HCEC 1CT (cell line): ENCODE measurements at regions not wholly inside any gene's neighbourhood (a gene's known extent, or its start where the extent isn't known, plus 50 kb on each side); places are given as distances from the start of the nearest gene placed in this dataset.

Experiments used
- DNase-seq: peaks from one replicate; pipeline ENCODE4 v3.0.0-alpha.2; 2017

DNA sequence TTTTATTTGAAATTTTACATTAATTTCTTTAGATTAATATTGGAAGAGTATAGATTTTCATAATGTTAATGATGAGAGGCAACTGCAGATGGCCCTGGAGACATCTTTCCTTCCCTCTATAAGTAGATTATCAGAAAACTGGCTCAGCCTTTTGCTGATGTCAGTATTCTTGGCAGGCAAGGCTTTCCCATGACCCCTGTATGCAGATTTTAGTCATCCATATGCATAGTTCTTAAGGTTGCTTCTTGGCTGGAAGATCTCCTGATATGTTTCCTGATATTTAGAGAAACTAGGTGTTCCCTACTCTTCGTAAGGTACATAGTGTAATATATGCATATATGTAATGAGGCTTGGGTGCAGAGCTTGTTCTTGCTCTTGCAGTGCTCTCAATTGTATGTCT is 911.4 kb downstream of the EPHA3 start:
- no peak for DNase-seq

DNA sequence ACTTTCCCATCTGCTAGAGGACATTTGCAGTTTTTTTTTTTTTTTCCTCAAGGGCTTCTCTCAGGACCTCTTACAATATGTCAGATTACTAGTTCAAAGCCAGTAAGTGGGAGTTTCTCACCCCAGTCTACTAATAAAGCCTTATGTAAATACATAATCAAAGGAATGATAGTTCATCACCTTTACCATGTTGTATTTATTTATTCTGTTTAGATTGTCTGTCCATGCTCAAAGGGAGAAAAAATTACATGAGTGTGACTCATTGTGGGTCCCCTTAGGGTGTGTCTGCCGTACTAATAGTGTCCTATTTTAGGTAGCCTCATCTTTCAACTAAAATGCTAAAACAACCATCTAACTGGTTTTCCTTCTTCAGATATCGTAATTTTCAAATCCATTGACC is 917.6 kb downstream of the EPHA3 start:
- peak; percentile 25 for DNase-seq

DNA sequence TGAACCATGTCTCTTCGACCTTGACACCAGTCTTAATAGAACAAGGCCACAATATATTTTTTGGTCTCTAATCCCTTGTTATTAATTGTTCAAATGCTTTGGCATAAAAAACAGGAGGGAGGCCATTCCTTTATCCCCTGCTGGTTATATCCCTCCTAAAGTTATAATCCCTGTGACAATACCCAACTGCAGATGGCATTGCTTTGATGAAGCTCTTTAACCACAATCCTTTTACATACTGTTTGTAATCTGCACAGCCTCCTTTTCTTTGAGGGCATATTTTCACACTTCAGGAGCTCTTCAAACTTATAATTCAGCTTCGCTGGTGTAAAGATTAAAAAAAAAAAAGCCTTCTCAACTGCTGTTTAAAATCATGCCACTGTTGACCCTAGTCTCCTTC is 919.0 kb downstream of the EPHA3 start:
- DNase-seq = no peak

DNA sequence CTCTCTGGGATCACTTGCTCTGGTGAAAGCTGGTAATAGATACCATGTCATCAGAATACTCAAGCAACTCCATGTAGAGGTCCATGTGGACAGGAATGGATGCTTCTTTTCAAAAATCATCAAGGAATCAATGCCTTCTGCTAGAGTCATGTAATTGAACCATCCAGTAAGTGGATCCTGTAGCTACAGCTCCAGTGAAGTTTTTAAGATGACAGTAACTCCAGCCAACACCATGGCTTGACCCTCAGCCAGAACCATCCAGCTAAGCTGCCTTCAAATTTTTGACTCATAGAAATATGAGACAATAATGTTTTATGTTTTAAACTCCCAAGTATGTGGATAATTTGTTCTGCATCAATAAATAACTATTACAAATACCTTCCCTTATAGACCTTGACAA is 923.7 kb downstream of the EPHA3 start:
- DNase-seq = peak; percentile 28

DNA sequence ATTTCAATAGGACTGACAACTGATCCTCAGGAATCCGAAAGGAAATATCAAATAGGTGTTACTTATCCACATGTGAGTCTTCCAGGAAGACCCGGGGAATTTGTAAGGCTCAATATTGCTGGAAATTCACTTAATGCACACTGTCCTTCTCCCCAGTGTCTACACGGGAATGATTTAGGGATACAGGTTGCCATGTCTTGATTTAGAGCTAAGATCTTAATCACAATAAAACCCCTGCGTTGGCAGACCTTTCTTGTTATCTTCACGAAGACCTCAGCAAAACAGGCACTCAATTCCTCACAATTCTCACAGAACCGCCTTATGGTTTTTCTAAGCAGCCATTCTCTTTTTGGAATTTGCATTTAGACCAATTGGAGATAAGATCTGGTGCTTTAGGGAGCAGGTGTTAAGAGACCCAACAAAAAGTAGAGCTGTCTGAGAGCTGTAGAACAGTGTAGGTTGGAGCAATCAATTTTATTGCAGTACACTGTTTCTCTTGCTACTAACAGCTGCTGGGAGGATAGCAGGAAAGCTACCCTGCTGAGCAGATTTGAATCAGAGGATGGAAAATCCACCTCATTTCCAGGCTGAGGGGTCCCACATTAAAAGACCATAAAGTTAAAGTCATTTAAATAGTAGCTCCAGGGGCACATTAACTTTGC is 925.7 kb downstream of the EPHA3 start:
- DNase-seq = no peak

DNA sequence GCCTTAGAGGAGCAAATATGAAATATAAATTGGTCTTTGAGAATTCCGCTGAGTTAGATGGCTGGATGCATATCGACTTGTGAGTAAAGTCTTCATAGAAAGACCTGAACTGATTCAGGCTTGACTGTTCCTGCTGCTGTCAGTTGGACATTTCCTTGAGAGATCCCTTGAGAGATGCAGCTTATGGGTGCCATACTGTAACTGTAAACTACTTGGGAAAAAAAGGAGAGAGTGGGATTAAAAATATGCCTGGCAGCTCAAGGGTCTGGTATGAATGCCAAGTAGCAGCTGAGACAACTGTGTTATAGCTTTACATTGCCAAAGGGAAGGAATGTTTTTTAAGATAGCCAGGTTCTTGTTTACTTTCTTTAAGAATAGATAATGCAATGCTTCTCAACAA is 926.6 kb downstream of the EPHA3 start:
- DNase-seq = no peak

DNA sequence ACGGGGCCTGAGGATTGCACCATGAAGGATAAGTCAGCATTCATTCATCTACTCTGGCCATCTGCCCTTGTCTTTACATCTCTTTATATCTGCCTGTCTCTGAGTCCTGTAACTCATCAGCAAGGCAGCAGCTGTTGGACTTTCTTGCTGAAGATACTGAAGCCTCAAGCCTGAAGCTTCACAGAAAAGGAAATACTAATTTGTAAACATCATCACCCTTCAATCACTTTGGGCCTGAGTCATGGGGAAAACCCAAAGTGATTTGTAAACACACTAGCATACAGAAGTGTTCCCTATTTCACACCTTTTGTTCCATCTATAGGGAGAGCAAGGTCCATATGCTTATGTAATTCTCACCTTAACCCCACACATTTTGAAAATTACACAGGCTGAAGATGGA is 928.2 kb downstream of the EPHA3 start:
- DNase-seq = peak; percentile 44

DNA sequence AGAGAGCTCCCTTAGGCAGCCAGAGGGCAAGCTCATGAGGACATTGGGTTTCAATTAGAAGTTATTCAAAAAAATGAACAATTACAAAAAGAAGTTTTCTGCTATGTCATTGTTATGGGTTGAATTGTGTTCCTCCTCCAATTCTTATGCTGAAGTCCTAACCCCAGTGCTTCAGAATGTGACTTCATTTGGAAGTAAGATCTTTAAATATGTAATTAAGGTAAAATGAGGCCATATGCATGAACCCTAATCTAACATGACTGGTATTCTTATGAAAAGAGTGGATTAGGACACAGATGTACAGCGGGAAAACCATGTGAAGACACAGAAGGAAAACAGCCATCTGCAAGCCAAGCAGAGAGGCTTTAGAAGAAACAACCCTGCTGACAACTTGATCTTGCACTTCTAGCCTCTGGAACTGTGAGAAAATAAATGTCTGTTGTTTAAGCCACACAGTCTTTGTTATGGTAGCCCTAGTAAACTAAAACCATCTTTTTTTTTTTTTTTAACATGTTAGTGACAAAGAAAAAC is 929.6 kb downstream of the EPHA3 start:
- no peak for DNase-seq

DNA sequence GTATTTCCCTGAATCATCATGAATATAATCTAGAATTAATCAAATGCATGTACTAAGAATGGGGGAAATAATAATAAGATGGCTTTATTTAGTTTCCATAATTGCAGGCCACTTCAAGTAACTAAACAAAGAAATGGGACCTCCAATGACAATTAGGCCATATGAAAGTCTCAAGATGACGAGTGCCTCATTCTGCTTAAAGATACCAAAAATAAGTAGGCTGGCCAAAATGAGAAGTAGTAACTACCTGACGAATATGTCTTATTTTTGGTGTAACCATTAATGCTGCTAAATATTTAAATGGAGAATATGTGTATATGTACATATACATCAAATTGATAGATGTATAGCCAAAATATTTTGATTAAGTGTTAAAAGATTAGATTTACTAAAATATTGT is 932.6 kb downstream of the EPHA3 start:
- no peak for DNase-seq

DNA sequence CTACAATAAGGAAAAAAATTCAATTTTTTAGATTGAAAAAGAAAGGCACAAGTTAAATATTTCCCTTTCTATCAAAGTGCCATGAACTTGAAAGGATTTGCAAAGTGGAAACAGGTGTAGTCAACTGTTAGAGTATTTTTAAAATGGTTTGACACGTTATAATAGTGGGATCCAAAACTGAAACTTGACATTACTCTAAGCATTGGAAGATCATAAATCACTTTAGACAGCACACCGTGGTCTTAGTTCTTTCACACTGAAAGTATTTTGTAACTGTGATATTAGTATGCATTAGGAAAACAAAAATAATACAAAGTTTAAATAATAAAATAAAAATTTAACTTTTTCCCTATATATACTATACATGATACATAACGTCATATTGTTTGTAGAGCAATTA is 933.1 kb downstream of the EPHA3 start:
- DNase-seq = no peak

DNA sequence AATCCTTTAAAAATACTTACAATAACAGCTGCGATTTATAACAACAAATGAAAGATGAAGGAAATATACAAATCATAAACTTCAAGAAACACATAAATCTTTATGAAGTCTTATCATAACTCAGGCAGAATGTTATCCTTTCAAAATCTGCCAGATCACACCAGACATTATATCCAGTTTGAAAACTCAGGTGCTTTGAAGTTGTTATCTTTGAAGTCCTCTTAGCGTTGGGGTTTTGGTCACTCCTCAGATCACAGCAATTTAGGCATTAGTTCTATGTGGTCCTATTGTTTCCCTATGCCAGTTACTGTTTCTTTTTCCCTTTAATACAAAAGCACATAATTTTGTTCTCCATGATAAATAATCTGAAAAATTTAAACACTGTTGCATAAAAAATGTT is 934.6 kb downstream of the EPHA3 start:
- DNase-seq = no peak

DNA sequence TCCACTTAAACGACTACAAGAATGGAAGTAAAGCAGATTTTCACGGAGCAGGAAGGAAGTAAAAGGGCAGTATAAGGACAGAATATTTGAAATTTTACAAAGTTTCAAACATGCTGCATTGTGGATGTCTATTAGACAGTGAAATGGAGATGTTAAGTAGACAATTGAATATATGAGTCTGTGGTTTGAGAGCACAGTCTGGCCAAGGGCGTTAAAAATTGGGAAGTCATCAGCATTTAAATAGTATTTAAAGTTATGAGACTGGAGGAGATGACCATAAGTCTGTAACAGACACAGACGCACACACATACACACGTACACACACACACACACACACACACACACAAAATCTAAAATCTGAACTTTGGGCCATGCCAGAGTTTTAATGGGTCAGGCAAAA is 935.9 kb downstream of the EPHA3 start:
- DNase-seq = no peak

DNA sequence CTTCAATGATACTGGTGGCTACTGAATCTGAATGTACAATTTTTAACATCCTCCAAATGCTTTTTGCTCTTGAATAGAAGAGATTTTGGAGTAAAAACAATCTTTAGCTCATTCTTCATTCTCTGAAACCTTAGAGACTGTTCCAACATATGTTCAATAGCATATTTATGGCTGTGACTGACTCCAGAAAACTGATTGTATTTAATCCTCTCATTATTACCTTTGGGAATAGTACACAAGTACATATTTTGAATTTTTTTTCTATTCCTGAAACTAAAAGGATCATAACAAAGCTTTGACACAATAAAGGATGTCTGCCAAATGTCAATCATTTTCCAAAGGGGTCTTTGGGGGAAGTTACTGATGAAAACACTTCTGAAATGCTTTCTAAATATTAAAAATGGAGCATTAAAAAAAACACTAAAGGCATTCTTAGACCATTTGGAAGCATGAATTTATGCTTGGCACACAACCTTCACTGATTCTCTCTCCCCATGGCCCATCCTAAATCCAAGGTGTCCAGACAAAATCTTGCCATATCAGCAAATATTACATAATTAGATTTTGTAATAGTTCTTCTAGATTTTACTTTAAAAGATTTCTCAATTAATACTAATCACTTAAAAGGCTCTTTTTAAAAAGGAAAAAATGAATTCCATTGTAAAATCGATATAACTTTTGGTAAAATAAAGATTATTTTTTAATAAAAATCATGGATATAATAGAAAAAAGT is 936.8 kb downstream of the EPHA3 start:
- DNase-seq = no peak

DNA sequence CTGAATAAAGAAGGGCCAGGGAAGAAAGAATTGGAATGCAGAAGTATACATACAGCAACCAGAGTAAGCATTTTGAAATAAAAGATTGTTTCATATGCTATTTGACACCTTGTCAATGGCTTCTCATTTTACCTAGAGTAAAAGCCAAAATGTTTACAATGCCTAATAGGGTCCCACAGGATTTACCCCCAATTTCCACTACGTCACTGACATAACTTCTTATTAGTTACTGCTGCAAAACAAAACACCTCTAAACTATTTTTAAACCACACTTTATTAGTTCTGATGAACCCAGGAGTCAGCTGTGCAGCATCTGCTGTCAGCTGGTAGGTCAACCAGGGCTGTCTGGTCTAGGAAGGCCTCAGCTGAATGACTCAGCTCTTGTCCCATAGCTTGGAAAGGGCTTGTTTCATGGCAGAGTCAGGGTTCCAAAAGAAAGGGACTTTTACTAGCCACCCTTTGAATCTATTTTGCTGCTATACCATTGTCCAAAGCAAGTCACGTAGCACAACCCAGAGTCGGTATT is 945.1 kb downstream of the EPHA3 start:
- peak; percentile 52 for DNase-seq

DNA sequence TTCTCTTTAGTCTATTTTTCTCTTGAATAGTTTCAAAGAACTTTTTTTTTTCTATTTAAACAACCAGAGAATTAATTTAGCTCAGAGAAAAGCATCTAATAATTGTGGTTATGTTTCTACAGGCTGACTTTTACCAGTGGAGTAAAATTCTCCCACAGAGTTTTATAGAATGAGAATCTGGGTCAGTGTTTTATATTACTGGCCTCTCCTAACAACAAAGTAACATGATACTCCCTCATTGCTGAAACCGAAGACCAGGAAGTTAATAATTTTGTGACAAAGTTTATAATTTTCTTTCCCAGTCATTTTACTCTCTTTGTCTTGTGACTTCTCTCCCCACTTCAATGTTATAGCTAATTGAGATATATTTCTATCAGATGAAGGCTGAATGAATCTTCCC is 946.9 kb downstream of the EPHA3 start:
- no peak for DNase-seq

DNA sequence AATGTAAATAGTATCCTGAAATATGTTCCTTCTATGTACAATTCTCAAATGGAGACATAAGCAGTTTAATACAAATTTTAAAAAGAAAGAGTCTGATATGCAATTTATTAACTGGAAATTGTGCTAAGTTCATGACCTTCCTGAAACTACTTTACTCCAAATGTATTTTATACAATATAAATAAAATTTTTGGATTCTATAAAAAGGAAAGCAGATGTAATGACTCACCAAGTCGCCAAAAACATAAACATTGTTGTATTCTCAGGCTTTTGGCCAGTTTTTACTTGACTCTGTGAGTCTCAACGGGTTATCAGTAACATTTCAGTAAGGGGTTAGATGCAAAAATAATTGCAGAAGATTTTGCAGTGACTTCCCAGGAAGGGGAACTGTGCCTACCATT is 948.2 kb downstream of the EPHA3 start:
- peak; percentile 40 for DNase-seq

DNA sequence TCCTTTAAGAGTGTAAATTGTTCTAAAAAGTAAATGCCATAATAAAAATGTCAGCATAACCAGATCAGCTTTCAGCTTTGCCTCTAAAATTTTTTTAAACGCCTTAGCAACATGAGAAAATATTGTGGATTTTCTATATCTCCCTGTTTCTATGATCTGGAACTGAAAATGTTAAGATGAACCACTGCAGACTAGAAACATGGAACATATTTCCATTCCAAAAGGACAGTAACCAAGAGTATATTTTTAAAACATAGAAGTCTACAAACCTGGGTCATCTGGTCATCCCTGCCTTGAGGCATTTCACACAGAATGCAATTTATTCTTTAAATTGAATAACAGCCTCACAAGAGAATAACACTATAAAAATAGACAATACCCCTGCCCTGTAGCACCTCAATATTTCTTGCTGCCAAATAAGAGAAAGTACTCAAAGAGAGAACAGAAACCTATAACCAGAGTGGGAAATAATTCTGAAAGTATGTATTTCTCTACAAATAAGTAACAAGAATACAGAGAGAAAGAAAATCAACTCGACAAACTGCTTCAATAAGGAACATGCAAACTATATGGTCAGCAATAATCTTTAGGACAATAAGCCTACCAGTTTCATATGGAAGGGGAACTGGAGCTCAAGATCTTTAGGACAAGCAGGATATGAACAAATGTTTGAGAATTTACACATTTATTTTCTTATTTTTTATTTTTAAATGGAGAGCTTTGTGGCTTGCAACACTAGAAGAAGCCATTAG is 949.0 kb downstream of the EPHA3 start:
- DNase-seq = no peak

DNA sequence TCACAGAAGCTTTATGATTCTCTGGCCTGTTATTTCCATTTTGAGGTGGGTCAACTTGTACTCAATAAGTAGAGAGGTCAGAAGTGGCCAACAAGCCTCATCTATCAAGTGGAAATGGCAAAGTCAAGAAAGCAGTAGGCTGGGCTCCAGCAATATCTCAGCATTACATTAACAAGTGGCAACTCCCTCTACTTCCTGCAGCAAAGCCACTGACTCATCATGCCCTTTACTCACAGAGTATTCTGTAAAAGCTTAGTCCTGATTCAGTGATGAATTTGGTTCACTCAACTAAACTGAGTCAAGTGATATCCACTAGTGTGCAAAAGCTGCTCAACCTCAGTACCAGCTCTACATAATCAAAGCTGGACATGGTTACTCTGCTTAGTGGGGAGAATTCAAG is 954.6 kb downstream of the EPHA3 start:
- peak; percentile 79 for DNase-seq

DNA sequence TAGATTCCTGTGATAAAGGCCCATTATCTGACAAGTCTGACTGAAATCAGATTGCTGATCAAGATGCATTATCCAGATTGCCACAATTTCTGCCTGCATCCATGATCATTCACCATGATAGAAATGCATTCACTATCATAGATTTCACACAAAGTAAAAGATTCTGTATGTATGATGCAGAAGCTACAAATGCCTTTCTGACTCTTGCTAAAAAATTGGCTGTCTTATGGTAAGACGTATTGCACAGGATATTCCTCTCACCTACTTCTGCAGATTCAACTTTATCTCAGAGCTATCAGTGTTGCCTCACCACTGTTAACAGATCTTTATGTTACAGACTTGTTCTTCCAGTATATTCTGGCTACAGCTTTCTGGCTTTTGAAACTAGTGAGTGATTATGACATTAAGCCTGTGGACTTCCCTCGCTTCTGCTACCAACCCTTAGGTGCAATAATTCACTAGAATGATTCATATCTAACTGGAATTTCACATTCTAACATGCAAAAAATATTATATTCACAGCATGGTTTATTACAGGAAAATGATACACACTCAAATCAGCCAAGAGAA is 955.3 kb downstream of the EPHA3 start:
- DNase-seq = peak; percentile 10

DNA sequence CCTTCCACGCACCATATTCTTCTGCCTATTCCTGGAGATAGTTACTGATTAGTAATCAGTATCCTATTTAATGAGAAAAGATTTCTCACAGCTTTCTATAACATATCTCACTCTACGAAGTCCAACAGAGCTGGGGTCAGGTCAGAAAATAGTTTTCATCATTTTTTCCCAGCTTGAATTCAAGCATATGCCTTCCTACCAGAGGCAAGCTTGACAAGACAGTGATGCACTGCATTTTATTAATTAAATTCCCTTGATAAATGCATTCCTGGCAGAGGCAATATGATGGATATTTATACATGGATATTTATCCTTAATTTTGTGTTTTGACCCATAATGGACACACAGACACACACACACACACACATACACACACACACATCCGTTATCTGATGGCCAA is 961.4 kb downstream of the EPHA3 start:
- no peak for DNase-seq

DNA sequence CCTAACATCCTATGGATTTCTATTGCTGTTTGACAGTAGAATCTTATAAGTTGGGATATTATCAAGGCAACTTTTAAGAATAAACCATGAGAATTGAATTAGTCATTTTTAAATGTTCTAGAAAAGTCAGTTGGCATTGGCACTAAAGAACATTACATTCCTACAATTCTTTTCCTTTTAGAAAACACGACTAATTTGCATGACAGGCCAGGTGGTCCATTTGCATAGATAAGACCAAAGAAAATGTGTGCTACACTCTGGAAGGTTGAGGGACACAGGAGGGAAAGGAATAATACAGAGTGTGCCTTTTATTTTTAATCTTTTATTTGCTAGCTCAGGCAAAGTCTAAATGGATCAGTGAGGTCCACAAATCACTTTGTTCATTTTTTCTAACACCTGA is 962.3 kb downstream of the EPHA3 start:
- DNase-seq = peak; percentile 11

DNA sequence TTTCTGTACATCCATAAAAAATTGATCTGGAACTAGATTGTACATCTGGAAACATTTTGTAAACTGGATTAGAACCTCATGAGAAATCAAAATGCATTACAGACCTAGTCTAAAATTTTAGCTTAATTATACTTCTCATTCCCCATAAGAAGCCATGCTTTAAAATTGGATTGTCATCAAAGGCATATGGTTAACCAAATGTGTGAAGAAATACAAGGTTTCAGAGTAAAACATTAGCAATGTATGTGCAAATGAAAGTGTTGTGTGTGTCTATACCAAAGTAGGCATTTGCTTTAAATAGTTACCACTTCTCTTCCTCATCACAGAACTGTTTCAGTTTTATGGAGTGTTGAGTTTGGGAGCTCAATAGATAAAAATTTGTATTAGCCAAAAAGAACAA is 968.7 kb downstream of the EPHA3 start:
- no peak for DNase-seq

DNA sequence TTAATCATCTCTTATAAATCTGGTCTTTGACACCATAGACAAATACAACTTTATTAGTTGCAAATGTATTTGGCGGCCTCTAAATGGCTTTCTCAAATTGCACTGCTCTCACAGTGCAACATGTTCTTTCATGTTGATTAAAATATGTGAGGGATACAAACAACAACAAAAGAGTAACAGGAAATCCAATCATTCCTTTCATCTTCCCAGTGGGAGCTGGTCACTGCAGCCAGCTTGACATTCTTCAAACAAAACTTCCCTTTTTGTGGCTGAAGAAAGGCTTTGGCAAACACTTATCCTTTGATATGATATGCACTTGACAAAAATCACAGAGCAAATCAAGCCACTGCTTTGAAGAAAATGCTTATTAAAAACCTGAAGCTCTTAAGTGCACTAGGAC is 973.6 kb downstream of the EPHA3 start:
- no peak for DNase-seq
